ENCODE measurements at regions not wholly inside any gene's neighbourhood (a gene's known extent, or its start where the extent isn't known, plus 50 kb on each side); places are given as distances from the start of the nearest gene placed in this dataset.

GRCh38 chrX:39476604-39477021 lies 621.1 kb downstream of the BCOR start:
- Histone ChIP-seq H2AK5ac (ENCODE audit: insufficient read length, low read length) (no peak overlapping the region), H3K27ac (ENCODE audit: insufficient read length, low read depth, low read length) (no peak overlapping the region), H3K18ac (ENCODE audit: insufficient read length, low read depth, low read length) (no peak overlapping the region), H2BK12ac (ENCODE audit: insufficient read length, low read depth, low read length) (no peak overlapping the region), H4K5ac (ENCODE audit: insufficient read length, low read depth, low read length) (no peak overlapping the region), H3K56ac (ENCODE audit: insufficient read length, low read depth, low read length) (no peak overlapping the region), H3K79me1 (ENCODE audit: insufficient read depth, low read depth, low read length, poor library complexity, severe bottlenecking) (no peaks in the 10 kb centered on the region), H2BK120ac (ENCODE audit: low read depth, low read length, poor library complexity, severe bottlenecking) (no peak overlapping the region), H3K9me3 (ENCODE audit: control insufficient read depth, low read depth, low read length) (no peaks in the 10 kb centered on the region), H4K8ac (replicated peaks; ENCODE audit: insufficient read length, low read depth, low read length) (no peak overlapping the region), H3K4me1 (ENCODE audit: insufficient read depth, low read length) (no peaks in the 10 kb centered on the region), H3K4ac (ENCODE audit: low read depth, low read length) (no peak overlapping the region), H3K9ac (ENCODE audit: extremely low read depth, insufficient read length, low read length) (no peak overlapping the region), H2BK20ac (ENCODE audit: low read depth, low read length, poor library complexity, severe bottlenecking) (no peak overlapping the region), H3K27me3 (ENCODE audit: insufficient read depth, low read length) (no peaks in the 10 kb centered on the region; the same call in 1 of the 2 replicates), H3K14ac (ENCODE audit: insufficient read depth, low read length) (no peak overlapping the region), H4K20me1 (ENCODE audit: control insufficient read depth, insufficient read depth, insufficient read length) (no peaks in the 10 kb centered on the region), H3K23ac (ENCODE audit: insufficient read length, low read depth, low read length) (no peak overlapping the region), H2BK5ac (ENCODE audit: insufficient read length, low read length) (no peak overlapping the region), H4K91ac (ENCODE audit: insufficient read length, low read depth, low read length) (no peak overlapping the region), H3K79me2 (ENCODE audit: insufficient read depth, low read length) (no peaks in the 10 kb centered on the region), H2AFZ (ENCODE audit: low read length) (no peak overlapping the region), H3K23me2 (ENCODE audit: insufficient read length, low read depth, low read length, poor library complexity, severe bottlenecking) (no peaks in the 10 kb centered on the region), H3K4me2 (ENCODE audit: insufficient read depth, insufficient read length, low read length) (no peak overlapping the region), H2BK15ac (ENCODE audit: low read depth, low read length) (no peak overlapping the region; the same call in 1 of the 2 replicates), H3T11ph (ENCODE audit: low read length) (no peak overlapping the region)
- peaks cover under 1% of the 10 kb centered on the region for H3K27me3 Mint-ChIP-seq (ENCODE audit: low read depth)
- WGBS (ENCODE audit: extremely low coverage, insufficient read length, low lambda C conversion rate), result no CpG with 5 or more reads among the region's 15 CpGs
- H3K9me3 Mint-ChIP-seq, result peaks cover 69 to 75% of the 10 kb centered on the region in 2 experiments
- H3K36me3 Mint-ChIP-seq (ENCODE audit: insufficient read depth in 1 of 3, low read depth in 3 of 3), result peaks cover 0 to 4% (median 4%) of the 10 kb centered on the region in 3 experiments; a peak in 5 of 7 replicates
- no peak overlapping the region for H3K27ac Mint-ChIP-seq
- H3K4me3 Mint-ChIP-seq, result no peak overlapping the region
- DNase-seq, result peak; percentile 33
- peaks cover 4 to 18% of the 10 kb centered on the region in 2 experiments for H3K4me1 Mint-ChIP-seq
- no peak for TF ChIP-seq CTCF (conservative IDR thresholded peaks at IDR 0.05)

All from H9 (cell line).